ENCODE measurements at regions not wholly inside any gene's neighbourhood (a gene's known extent, or its start where the extent isn't known, plus 50 kb on each side); places are given as distances from the start of the nearest gene placed in this dataset.
"Not testable (repeated sequence)": the region's sequence is repeated elsewhere in the genome, so short reads cannot be mapped to it uniquely, and the experiment has no call there.

GRCh38 chr18:974606-975005 is 69.9 kb downstream of the ADCYAP1 start:
- not testable (repeated sequence) for TF ChIP-seq USF2 (CRISPR knock-in tag; IDR thresholded peaks at IDR 0.05); CTCF (IDR thresholded peaks at IDR 0.05); AR (CRISPR knock-in tag; IDR thresholded peaks at IDR 0.05); JUN (CRISPR knock-in tag; IDR thresholded peaks at IDR 0.05); E2F5 (CRISPR knock-in tag; IDR thresholded peaks at IDR 0.05); FOXP1 (CRISPR knock-in tag; IDR thresholded peaks at IDR 0.05; ENCODE audit: borderline replicate concordance)

All from WTC11 (cell line).